ENCODE measurements at regions not wholly inside any gene's neighbourhood (a gene's known extent, or its start where the extent isn't known, plus 50 kb on each side); places are given as distances from the start of the nearest gene placed in this dataset.

GRCh38 chr13:34578917-34579316, 363.2 kb upstream of the NBEA start:
- no peak for DNase-seq (ENCODE audit: extremely low read depth, low read depth)

DNA sequence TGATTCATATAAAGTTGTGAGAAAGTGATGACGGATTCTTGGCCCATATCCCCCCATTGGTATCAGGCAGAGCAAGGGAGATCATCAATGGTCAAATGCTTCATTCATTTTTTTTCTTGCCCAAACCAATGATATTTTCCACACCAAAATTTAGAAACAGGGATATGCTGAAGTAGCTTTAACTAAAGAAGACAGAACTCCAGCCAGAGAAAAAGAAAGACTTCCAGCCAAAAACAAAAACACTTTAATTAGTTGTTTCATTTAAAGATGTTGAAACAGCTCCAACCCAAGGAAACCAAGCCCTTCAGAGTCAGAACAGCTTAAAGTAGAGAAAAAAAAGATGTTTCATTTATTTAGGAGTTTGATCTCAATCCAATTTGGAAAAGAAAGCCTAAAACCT, 358.9 kb upstream of the NBEA start:
- no peak for DNase-seq (ENCODE audit: extremely low read depth, low read depth)

- no peak for DNase-seq (ENCODE audit: extremely low read depth, low read depth)
These were observed 354.5 kb upstream of the NBEA start for GRCh38 chr13:34587576-34587975.

DNA sequence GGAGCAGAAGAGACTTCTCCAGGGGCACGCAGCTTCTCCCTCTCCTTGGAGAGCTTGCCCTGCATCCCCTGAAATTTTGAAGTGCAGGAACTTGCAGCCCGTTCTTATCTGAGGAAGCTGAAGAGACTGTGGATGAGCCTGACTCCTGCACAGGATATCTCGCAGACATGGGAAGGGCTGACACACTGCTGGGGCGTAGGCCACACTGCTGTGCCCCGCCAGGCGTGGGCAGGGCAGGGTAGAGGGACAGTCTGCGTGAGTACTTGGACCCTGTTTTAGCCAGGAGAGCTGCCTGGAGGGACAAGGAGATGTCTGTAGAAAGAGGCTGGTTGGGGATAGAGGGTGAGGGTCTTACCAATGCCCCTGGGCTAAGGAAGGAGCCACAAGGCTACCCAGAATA, 353.7 kb upstream of the NBEA start:
- no peak for DNase-seq (ENCODE audit: extremely low read depth, low read depth)

DNA sequence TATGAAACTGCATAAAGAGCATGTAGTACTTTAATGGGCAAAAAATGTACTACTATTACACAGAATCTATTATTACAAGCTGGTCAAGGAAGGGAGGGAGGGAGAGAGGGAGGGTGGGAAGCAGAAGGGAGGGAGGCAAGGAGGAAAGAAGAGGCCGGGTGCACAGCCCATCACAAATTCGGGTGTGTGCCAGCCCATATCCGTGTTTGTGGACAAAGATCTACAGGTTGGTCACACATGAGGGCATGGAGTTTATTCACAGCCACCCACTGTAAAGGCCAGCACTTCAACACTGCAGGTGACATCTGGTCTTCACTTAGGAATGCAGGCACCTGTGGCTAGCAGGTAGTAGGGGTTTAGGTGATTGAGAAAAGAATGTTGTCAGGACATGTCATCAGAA, 352.5 kb upstream of the NBEA start:
- DNase-seq (ENCODE audit: extremely low read depth, low read depth): no peak

GRCh38 chr13:34591129-34591528, 350.9 kb upstream of the NBEA start:
- DNase-seq (ENCODE audit: extremely low read depth, low read depth): no peak

- DNase-seq (ENCODE audit: extremely low read depth, low read depth): no peak
These were observed 350.1 kb upstream of the NBEA start for GRCh38 chr13:34591900-34592529.

DNA sequence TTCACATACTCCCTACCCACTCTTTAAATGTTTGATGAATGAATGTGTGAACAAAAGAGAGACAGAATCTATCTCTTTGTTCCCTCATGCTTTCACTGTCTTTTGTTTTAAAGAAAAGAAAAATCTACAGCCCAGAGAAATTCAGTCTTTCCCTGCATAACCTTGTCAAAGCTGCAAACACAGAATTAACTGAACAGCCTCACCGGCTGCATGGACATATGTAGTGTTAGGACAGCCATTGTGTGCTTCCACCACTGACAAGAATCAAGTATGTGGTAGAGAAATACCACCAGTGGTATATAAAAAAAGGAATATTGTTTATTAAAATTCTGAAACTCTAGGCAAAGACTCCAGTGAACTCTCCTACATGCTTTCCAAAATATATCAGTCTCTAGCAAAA, 348.4 kb upstream of the NBEA start:
- no peak for DNase-seq (ENCODE audit: extremely low read depth, low read depth)

GRCh38 chr13:34594507-34594906, 347.6 kb upstream of the NBEA start:
- no peak for DNase-seq (ENCODE audit: extremely low read depth, low read depth)

DNA sequence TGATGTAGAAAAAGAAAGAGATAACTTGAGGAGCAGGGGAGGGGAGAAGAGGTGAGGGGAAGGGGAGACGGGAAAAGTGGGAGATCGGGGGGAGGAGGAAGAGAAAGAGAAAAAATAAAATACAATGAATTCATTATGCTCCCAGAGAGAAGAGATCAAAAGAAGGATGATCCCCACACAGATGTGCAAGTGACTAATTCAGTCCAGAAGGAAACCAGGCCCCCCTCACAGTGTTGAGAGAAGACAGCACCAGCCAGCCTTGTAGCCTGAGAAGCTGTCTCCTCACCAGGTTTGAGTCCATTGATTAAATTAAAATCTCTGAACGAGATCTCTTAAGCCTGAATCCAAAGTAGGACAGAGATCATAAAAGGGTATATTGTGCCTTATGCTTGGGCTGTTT, 333.7 kb upstream of the NBEA start:
- DNase-seq (ENCODE audit: extremely low read depth, low read depth): no peak

DNA sequence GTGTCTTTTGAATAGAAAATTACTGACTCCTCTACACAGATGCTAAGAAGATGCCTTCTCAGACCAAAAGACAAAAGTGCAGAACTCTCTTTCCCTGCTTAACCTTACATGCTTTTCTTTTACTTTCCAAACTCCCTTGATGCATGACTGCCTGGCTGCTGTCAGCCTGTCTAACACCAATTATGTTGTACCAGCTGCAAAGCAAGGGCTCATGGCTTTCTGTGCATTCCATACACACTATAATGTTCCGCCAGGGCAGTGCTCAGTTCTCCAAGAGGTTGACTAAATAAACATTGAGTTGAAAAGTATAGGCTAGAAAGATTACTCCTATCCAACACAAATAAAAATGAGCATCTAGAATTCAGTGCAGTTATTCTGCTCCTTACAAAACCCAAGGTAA, 330.4 kb upstream of the NBEA start:
- no peak for DNase-seq (ENCODE audit: extremely low read depth, low read depth)

DNA sequence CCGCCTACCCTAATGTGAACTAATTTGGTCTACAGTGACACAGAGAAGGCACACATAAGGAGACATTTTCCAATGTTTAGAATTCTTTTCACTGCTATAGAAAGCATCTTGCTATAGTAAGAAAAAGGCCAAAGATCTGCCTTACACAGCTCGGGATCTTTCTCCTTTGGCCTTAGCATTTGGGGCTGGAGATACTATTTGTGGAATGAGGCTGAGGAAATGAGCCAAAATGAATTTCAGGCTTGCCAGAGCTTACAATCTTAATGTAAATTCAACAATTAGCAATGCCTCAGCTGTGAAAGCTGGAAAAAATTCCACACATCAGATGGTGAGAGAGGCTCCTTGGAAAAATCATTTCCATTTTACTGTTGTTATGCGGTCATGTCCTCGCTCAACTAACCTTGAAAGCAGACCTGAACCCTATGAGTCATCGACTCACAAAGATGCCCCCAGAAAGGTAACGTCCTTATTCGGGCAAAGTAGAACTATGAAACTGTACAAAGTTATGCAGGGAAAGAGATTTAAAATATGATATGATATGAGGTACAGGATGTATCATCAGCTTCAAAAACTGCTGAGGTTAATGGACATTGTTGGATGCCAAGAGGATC, 324.5 kb upstream of the NBEA start:
- no peak for DNase-seq (ENCODE audit: extremely low read depth, low read depth)

DNA sequence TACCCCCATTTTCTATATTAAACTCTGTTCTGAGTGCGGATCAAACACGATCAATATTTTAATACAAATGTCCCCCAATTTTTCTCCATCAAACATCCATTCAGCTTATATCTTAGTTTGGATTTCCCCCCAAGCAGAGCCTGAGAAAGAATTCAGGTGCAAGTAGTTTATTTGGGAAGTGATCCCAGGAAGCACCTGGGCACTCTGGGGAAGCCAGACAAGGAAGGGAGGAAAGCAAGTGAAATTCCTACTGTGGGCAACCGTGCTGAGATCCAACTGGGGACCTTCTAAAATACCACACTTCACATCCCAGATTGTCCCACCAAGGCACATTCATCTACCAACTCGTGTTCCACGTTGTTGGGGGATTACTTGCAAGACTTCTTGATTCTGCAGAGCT, 323.4 kb upstream of the NBEA start:
- DNase-seq (ENCODE audit: extremely low read depth, low read depth): no peak

GRCh38 chr13:34619326-34619725, 322.7 kb upstream of the NBEA start:
- DNase-seq (ENCODE audit: extremely low read depth, low read depth): no peak

GRCh38 chr13:34620074-34620850, 321.8 kb upstream of the NBEA start:
- DNase-seq (ENCODE audit: extremely low read depth, low read depth): no peak

GRCh38 chr13:34620862-34621261, 321.2 kb upstream of the NBEA start:
- DNase-seq (ENCODE audit: extremely low read depth, low read depth): no peak

DNA sequence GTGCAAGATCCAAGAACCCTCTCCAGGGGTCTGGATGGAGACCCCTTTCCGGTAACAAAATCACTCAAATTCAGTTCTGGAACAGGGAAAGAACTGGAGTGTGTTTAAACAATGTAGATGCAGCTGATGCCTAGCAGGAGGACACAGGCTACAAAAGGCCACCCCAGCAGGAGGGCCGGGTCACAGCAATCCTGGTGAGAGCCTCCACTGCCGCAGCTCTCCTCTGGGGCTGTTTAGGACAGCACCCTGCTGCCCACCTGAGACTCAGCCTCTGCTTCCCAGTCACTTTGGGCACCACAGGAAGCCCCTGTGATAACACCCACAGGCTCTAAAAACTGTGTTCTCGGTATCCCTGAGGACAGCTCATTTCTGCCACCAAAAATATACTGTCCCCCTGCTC, 318.7 kb upstream of the NBEA start:
- DNase-seq (ENCODE audit: extremely low read depth, low read depth): no peak

DNA sequence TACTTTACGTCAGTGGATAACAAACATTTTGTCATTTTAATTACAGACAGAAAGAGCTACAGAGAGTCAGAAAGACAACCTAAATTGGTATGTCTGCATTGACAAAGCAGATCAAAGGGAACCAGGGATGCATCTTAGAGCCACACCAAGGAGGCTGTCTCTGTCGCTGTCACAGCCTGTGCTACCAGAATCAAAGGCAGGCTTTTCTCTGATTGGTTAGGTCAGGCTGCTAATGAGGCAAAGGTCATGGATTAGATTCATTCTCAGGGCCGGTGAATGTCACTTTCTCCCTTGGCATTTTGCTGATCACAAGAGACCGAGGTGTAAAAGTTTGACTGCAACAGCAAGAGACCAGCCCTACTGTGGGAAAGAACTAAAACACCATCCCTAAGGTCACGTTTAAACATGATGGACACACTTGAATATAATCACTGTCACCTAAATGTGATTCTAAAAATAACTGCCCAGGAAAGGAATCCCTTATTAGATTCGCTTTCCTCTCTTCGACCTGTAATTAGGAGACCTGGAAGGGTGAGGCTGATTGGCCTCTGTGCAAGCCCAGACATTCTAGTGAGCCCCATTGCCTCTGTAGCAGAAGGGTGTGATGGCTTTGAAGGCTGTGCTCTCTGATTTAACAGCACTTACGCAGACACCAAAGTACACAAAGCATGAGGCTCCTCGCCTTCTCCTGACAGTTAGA, 314.4 kb upstream of the NBEA start:
- no peak for DNase-seq (ENCODE audit: extremely low read depth, low read depth)

DNA sequence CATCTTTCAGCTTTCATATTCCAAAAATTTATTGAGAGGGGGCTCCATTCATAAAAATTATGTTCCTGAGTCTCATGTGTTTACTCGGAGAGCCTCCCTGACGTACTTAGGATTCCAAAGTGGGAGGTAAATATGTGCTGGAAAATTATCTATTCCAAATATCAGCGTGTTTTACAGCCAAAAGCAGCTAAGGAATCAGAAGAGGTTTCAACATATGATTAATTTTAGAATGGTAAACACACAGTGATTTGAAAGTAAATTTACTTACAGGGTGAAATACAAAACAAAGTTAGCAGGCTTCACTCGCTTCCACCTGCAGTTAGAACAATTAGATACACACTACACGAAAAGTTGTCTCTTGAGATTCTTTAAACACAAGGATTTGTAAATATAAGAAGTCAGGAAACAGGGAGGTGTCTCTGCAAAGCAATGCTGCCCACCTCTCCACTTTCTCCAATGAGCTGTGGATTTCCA, 313.8 kb upstream of the NBEA start:
- DNase-seq (ENCODE audit: extremely low read depth, low read depth): no peak

- no peak for DNase-seq (ENCODE audit: extremely low read depth, low read depth)
These were observed 307.6 kb upstream of the NBEA start for GRCh38 chr13:34634448-34634847.

DNA sequence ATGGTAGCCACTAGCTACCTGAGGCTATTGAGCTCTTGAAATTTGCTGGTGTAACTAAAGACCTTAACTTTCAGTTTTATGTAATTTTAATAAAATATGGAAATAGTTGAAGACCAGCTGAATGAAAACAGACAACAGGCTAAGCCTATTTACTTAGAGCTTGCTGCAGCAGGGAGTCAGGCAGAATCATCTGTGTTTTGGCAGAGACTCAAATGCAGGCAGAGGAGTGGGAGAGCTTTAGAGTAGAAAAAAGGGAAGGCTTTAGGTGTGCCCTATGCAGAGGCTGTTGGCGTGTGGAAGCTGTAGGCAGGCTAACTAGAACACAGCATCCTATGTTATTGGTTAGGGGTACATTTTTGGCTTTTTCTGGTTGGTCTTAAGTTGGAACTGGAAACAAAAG, 304.9 kb upstream of the NBEA start:
- DNase-seq (ENCODE audit: extremely low read depth, low read depth): no peak

Measured in NCI-H460 (cell line).